HEK293T (cell line): ENCODE measurements at regions not wholly inside any gene's neighbourhood (a gene's known extent, or its start where the extent isn't known, plus 50 kb on each side); places are given as distances from the start of the nearest gene placed in this dataset.

Experiments
- HDGF ChIP-seq: fragments of 450-650 bp; IDR thresholded peaks from 2 replicates; pipeline ENCODE4 v1.6.1; 2017; ENCODE audit warnings: antibody characterized with exemption, borderline replicate concordance
- NFRKB ChIP-seq: fragments of 450-650 bp; IDR thresholded peaks from 2 replicates; pipeline ENCODE4 v1.6.1; 2016; ENCODE audit warnings: mild to moderate bottlenecking, moderate library complexity
- SP1 ChIP-seq: fragments of 450-650 bp; IDR thresholded peaks from 2 replicates; pipeline ENCODE4 v1.6.1; 2017

GRCh38 chrX:150050387-150050786 is 112.1 kb upstream of the EOLA2 start:
- TF ChIP-seq SP1 (no peak), NFRKB (no peak), HDGF (no peak)
